Nephron progenitor cell (in vitro differentiated cells): ENCODE measurements at regions not wholly inside any gene's neighbourhood (a gene's known extent, or its start where the extent isn't known, plus 50 kb on each side); places are given as distances from the start of the nearest gene placed in this dataset.

Experiments
- DNase-seq: peaks from one replicate; pipeline ENCODE4 v3.0.0; 2021
- H3K27ac Mint-ChIP-seq: 2 replicates; pipeline ENCODE4 v1.8.0; 2021; ENCODE audit warnings: mild to moderate bottlenecking, moderate library complexity, mixed read lengths
- H3K27me3 Mint-ChIP-seq: 2 replicates; pipeline ENCODE4 v1.8.0; 2021; ENCODE audit warnings: mild to moderate bottlenecking, low read depth, mixed read lengths; ENCODE audit not compliant: poor library complexity
- H3K36me3 Mint-ChIP-seq: 2 replicates; pipeline ENCODE4 v1.8.0; 2021; ENCODE audit warnings: low read depth, mixed read lengths
- H3K4me1 Mint-ChIP-seq: 2 replicates; pipeline ENCODE4 v1.8.0; 2021; ENCODE audit warnings: mixed read lengths
- H3K4me3 Mint-ChIP-seq: 2 replicates; pipeline ENCODE4 v1.8.0; 2021; ENCODE audit warnings: mild to moderate bottlenecking, moderate library complexity, mixed read lengths
- H3K9me3 Mint-ChIP-seq: 2 replicates; pipeline ENCODE4 v1.8.0; 2021; ENCODE audit warnings: mild to moderate bottlenecking, moderate library complexity, mixed read lengths
- TF ChIP-seq, protein P1 (sequence below): fragments of 200-600 bp; sonication (generic); IDR thresholded peaks from 2 replicates; pipeline ENCODE4 v1.5.0; 2021; ENCODE audit warnings: antibody characterized with exemption

DNA sequence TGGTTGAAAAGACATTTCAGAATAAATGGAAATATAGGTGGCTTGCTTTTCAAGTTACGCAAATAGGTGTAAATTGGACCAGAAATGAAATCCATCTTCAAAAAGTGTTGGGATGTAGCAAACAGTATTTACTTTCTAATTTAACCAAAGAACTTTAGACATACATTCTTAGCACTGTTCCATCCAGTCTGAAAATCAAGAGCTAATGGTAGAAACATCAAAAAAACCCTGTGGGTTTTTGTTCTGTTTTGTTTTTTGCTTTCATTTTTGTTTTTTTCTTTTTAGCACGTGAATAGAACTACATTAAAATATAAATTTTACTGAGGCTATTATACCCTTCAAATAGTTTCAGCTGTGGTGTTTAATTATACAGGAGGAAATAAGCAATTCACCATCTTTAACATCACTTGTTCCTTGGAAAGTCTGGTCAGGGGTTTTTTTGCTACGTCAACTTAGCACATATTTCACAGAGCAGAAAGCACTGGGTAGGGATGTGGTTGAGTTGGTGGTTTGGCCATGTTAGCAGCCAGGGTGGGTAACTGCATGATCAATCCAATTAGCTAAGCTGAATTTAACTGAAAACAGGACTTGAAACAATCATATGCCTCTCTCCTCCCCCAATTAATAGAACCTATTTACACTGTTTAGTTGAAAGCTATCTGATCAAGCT lies 275.4 kb upstream of the PFKP start:
- H3K27ac Mint-ChIP-seq, result no peak overlapping the region
- peaks cover 13% of the 10 kb centered on the region for H3K9me3 Mint-ChIP-seq
- H3K4me3 Mint-ChIP-seq, result no peak overlapping the region
- DNase-seq, result no peak
- no peaks in the 10 kb centered on the region for H3K4me1 Mint-ChIP-seq
- no peaks in the 10 kb centered on the region for H3K36me3 Mint-ChIP-seq
- H3K27me3 Mint-ChIP-seq, result peaks cover 3% of the 10 kb centered on the region
- TF ChIP-seq, protein P1, sequence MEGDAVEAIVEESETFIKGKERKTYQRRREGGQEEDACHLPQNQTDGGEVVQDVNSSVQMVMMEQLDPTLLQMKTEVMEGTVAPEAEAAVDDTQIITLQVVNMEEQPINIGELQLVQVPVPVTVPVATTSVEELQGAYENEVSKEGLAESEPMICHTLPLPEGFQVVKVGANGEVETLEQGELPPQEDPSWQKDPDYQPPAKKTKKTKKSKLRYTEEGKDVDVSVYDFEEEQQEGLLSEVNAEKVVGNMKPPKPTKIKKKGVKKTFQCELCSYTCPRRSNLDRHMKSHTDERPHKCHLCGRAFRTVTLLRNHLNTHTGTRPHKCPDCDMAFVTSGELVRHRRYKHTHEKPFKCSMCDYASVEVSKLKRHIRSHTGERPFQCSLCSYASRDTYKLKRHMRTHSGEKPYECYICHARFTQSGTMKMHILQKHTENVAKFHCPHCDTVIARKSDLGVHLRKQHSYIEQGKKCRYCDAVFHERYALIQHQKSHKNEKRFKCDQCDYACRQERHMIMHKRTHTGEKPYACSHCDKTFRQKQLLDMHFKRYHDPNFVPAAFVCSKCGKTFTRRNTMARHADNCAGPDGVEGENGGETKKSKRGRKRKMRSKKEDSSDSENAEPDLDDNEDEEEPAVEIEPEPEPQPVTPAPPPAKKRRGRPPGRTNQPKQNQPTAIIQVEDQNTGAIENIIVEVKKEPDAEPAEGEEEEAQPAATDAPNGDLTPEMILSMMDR, result no peak

DNA sequence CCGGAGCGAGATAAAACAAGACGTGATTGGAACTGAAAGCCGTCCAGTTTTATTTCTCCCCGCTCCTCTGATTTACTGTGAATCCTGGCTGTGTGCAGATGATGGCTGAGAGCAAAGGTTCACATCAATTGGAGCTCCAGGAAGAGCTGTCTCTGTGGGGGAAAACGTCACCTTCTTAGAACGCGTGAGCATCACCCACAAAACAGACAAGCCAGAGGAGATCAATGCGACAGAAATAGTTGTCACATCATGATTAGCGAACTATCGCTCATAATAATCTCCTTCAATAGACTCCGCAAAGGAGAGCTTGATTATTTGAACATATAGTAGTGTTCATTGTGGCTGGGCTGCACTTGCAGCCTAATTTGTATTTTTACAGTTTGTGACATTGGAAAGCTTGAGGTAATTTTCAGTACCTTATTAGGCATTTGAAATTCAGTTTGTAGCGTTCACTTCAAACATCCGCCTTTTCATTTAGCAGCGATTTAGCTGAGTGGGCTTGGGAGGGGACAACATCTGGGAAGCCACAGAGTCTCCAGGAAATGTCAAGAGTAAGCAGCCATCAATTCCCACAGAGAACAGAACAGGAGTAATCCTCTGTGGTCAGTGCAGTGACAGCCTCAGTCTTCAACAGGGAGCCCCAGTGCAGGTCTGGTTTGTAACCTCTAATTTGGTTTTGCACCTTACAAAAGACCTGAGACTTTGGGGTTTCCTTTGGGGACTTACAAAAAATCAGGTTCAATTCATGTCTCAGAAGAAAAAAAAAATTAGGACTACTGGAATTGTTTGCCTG lies 276.8 kb upstream of the PFKP start:
- no peaks in the 10 kb centered on the region for H3K36me3 Mint-ChIP-seq

DNA sequence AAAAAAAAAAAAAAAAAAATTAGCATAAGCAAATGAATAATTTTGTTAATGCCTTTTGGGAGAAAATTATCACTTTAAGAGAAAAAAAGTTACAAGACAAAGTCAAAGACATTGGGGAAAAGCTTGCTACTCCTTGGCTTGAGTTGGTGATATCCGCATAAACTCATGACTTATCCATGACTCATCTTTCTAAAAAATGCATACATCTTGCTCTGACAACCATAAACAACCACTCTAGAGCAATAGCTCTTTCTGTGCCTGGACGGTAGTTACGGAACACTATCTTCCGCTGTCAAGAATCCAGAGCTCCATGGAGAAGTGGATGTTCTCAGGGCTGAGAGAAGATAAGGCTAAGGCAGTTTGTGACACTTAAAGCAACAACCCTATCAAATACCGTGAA lies 281.1 kb upstream of the PFKP start:
- H3K4me1 Mint-ChIP-seq, result peaks cover 12% of the 10 kb centered on the region
- H3K27ac Mint-ChIP-seq, result no peak overlapping the region
- H3K4me3 Mint-ChIP-seq, result no peak overlapping the region
- TF ChIP-seq, protein P1, result no peak
- H3K36me3 Mint-ChIP-seq, result no peaks in the 10 kb centered on the region
- DNase-seq, result no peak
- H3K27me3 Mint-ChIP-seq, result peaks cover 21% of the 10 kb centered on the region
- H3K9me3 Mint-ChIP-seq, result no peaks in the 10 kb centered on the region

More for the DNA sequence above, 276.8 kb upstream of the PFKP start:
- Mint-ChIP-seq H3K27me3 (peaks cover 3% of the 10 kb centered on the region), H3K9me3 (peaks cover 8% of the 10 kb centered on the region), H3K27ac (no peak overlapping the region), H3K4me3 (no peak overlapping the region), H3K4me1 (no peaks in the 10 kb centered on the region)
- DNase-seq, result no peak
- TF ChIP-seq, protein P1, result no peak

DNA sequence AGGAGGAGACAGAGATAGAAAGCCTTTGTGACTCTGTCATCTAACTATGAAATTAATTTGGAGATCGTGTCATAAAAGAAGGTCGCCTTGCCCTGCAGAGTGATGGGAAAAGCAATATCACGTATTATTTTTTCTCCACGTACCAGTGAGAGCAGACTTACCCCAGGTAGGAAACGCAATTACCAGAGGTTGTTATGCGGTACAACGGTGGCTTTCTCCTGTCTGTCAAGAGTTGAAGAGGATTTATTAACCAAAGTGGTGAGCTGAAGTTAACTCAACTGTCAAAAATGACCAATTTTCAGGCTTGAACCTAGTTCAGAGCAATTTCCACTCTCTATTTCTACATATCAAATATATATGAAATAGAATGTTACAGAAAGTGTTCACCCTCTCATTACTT lies 282.6 kb upstream of the PFKP start:
- Mint-ChIP-seq H3K9me3 (no peaks in the 10 kb centered on the region), H3K27me3 (peaks cover 21% of the 10 kb centered on the region), H3K27ac (no peak overlapping the region), H3K4me1 (peaks cover 12% of the 10 kb centered on the region), H3K4me3 (no peak overlapping the region), H3K36me3 (no peaks in the 10 kb centered on the region)
- no peak for DNase-seq
- TF ChIP-seq, protein P1, result no peak

DNA sequence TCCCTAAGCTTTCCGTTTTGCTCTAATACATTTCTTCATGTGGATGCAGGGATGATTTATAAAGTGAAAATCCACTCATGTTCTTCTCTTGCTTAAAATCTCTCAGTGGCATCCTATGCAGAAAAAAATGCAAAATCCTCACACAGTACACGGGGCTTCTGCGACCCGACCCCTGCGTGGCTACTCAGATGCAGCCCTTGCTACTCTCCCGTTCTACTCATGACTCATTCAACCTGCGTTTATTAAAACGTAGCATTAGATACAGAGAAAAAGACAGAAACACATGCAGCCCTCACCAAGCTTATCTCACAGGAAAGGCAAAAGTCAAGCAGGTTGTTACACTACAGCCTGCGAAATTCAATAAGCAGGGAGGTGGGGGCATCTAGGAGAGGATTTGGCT lies 284.4 kb upstream of the PFKP start:
- H3K27ac Mint-ChIP-seq, result no peak overlapping the region
- no peaks in the 10 kb centered on the region for H3K9me3 Mint-ChIP-seq
- peaks cover 29% of the 10 kb centered on the region for H3K27me3 Mint-ChIP-seq
- no peak overlapping the region for H3K4me3 Mint-ChIP-seq
- H3K4me1 Mint-ChIP-seq, result peaks cover 12% of the 10 kb centered on the region
- no peak for DNase-seq
- TF ChIP-seq, protein P1, result no peak
- H3K36me3 Mint-ChIP-seq, result no peaks in the 10 kb centered on the region
